Prostate gland (tissue), 2 donors: ENCODE measurements at regions not wholly inside any gene's neighbourhood (a gene's known extent, or its start where the extent isn't known, plus 50 kb on each side); places are given as distances from the start of the nearest gene placed in this dataset.

Experiments
- CTCF ChIP-seq, 4 experiments: fragments of 200-600 bp in 2 of 4; fragments of 450-650 bp in 2 of 4; sonication (generic) in 2 of 4; IDR thresholded peaks; 1 replicate in 3 of 4; 2 replicates in 1 of 4; pipeline ENCODE4 v1.5.1; 2016 to 2019; ENCODE audit warnings: antibody characterized with exemption in 4 of 4, mild to moderate bottlenecking in 2 of 4, moderate library complexity in 2 of 4
- POLR2AphosphoS5 ChIP-seq: sonication (generic); formaldehyde crosslinking; IDR thresholded peaks from one replicate; pipeline ENCODE4 v1.6.1; 2017; ENCODE audit warnings: antibody characterized with exemption

GRCh38 chr5:176747670-176748072, 62.7 kb upstream of the UNC5A start:
- TF ChIP-seq CTCF (IDR thresholded peaks at IDR 0.05) (no peak), POLR2AphosphoS5 (no peak)
